NCI-H128 (cell line): ENCODE measurements at regions not wholly inside any gene's neighbourhood (a gene's known extent, or its start where the extent isn't known, plus 50 kb on each side); places are given as distances from the start of the nearest gene placed in this dataset.
"Not testable (repeated sequence)": the region's sequence is repeated elsewhere in the genome, so short reads cannot be mapped to it uniquely, and the experiment has no call there.

Source experiments
- DNase-seq: peaks from one replicate; lab custom pipeline; 2025; ENCODE audit not compliant: unreplicated experiment; lab: John Stamatoyannopoulos, UW

- not testable (repeated sequence) for DNase-seq
Observed at GRCh38 chr5:176060472-176061268, 92.6 kb upstream of the THOC3 start.

- DNase-seq, result not testable (repeated sequence)
Observed at GRCh38 chr5:176061269-176061622, 93.1 kb upstream of the THOC3 start.

GRCh38 chr5:176061660-176062059, 93.5 kb upstream of the THOC3 start:
- DNase-seq, result not testable (repeated sequence)

GRCh38 chr5:176066262-176066945, 98.3 kb upstream of the THOC3 start:
- DNase-seq, result not testable (repeated sequence)

- DNase-seq, result not testable (repeated sequence)
Observed at GRCh38 chr5:176067162-176067561, 99.0 kb upstream of the THOC3 start.

- DNase-seq, result not testable (repeated sequence)
Observed at GRCh38 chr5:176067948-176068347, 99.8 kb upstream of the THOC3 start.

- not testable (repeated sequence) for DNase-seq
Observed at GRCh38 chr5:176073996-176074571, 106.0 kb upstream of the THOC3 start.

- DNase-seq, result not testable (repeated sequence)
Observed at GRCh38 chr5:176083717-176084116, 115.6 kb upstream of the THOC3 start.

- DNase-seq, result not testable (repeated sequence)
Observed at GRCh38 chr5:176103083-176103482, 135.0 kb upstream of the THOC3 start.

GRCh38 chr5:176112888-176113287, 125.3 kb upstream of the SIMC1 start:
- not testable (repeated sequence) for DNase-seq

GRCh38 chr5:176113673-176114335, 124.4 kb upstream of the SIMC1 start:
- DNase-seq, result not testable (repeated sequence)

GRCh38 chr5:176114825-176115224, 123.4 kb upstream of the SIMC1 start:
- not testable (repeated sequence) for DNase-seq

- not testable (repeated sequence) for DNase-seq
Observed at GRCh38 chr5:176117699-176118238, 120.5 kb upstream of the SIMC1 start.

- DNase-seq, result not testable (repeated sequence)
Observed at GRCh38 chr5:176122361-176122760, 115.9 kb upstream of the SIMC1 start.

- not testable (repeated sequence) for DNase-seq
Observed at GRCh38 chr5:176124120-176124519, 114.1 kb upstream of the SIMC1 start.

- DNase-seq, result no peak
Observed at GRCh38 chr5:176131771-176132170, 106.5 kb upstream of the SIMC1 start.

- DNase-seq, result no peak
Observed at GRCh38 chr5:176132471-176133288, 105.5 kb upstream of the SIMC1 start.

GRCh38 chr5:176133289-176133870, 104.8 kb upstream of the SIMC1 start:
- DNase-seq, result no peak

GRCh38 chr5:176133877-176134276, 104.3 kb upstream of the SIMC1 start:
- no peak for DNase-seq
